ENCODE measurements at regions not wholly inside any gene's neighbourhood (a gene's known extent, or its start where the extent isn't known, plus 50 kb on each side); places are given as distances from the start of the nearest gene placed in this dataset.
A peak's percentile ranks its signal among the peaks of the same experiment; 100 is the strongest.
"Not testable (repeated sequence)": the region's sequence is repeated elsewhere in the genome, so short reads cannot be mapped to it uniquely, and the experiment has no call there.

- not testable (repeated sequence) for DNase-seq (ENCODE audit: low spot score)
These were observed 93.2 kb upstream of the RPH3AL start, which contains the start of gene RFLNB for GRCh38 chr17:445839-446238. Gene RFLNB (minus strand): TSS chr17:445939.

- no peak for DNase-seq (ENCODE audit: low spot score)
These were observed 92.4 kb upstream of the RPH3AL start for GRCh38 chr17:444879-445454.

- no peak for DNase-seq (ENCODE audit: low spot score)
These were observed 90.5 kb upstream of the RPH3AL start for GRCh38 chr17:443109-443508.

- DNase-seq (ENCODE audit: low spot score): no peak
These were observed 88.7 kb upstream of the RPH3AL start for GRCh38 chr17:441155-441950.

DNA sequence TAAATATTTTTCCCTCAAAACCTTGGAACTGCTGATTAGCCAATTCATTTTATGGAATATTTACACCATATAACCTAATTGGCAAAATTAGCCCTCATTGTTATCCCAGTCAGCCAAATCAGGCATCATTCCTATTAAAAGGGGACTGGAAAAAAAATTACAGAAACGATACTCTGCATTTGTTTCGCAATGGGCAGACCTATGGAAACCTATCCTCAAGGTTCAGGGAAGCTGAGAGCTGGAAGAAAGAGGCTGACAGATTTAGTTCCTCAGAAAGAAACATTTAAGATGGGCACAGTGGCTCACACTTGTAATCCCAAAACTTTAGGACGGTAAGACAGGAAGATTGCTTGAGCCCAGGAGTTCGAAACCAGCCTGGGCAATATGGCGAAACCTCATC, 85.6 kb upstream of the RPH3AL start:
- DNase-seq (ENCODE audit: low spot score): no peak

DNA sequence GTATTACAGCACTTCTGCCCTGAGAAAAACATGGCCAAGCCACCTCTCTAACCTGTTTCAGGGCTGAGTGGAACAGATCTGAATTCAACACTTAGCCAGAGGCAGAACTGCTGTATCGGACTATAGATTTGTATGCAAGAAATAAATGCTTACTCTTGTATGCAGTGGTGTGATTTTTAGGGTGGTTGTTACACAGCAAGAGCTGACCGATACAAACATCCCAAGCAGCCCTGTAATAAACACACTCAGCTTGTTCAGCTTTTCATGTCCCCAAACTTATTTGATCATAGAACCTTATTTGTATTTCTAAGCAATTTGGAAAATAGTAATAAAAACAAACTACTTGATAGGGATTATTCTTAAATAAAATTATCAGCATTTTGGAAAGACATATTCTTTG, 84.9 kb upstream of the RPH3AL start:
- no peak for DNase-seq (ENCODE audit: low spot score)

DNA sequence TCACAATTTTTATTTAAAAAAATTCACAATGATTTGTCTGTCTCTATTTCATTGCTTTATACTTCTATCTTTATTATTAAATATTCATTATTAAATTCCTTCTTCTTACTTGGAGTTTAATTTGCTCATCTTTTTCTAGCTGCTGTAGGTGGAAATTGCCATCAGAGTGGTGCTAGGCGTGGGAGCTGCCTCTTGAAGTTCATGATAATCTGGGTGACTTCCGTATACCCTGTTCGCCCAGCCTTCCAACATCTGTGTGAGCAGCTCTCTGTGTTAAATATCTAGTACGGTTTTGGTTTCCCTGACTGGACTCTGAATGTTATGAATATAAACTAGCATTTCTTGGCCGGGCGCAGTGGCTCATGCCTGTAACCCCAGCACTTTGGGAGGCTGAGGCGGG, 84.0 kb upstream of the RPH3AL start:
- no peak for DNase-seq (ENCODE audit: low spot score)

GRCh38 chr17:432471-432870, 79.9 kb upstream of the RPH3AL start:
- not testable (repeated sequence) for DNase-seq (ENCODE audit: low spot score)

DNA sequence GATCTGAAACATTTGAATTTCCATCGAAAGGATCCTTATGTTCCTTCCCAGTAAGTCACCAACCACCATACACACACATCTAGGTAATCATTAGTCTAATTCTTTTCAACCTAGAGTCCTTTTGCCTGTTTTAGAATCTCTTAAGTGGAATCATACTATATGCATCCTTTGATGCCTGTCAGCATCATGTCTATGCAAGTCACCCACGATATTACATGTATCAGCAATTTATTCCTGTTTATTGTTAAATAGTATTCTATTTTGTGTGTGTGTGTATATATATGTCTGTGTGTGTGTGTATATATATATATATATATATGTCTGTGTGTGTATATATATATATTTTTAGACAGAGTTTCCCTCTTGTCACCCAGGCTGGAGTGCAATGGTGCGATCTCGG, 78.9 kb upstream of the RPH3AL start:
- no peak for DNase-seq (ENCODE audit: low spot score)

- no peak for DNase-seq (ENCODE audit: low spot score)
These were observed 77.0 kb upstream of the RPH3AL start for GRCh38 chr17:429589-429988.

DNA sequence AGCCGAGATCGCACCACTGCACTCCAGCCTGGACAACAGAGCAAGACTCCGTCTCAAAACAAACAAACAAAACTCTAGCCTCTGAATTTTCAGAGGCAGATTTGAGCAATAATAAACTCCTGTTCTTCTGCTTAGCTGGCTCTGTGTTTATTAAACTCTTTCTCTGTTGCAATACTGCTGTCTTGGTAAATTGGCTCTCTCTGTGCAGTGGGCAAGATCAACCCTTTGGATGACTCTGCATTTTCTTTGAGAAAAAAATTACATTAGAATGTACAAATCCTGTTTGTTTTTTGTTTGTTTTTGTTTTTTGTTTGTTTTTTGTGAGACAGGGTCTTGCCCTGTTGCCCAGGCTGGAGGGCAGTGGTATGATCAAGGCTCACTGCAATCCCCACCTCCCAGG, 75.8 kb upstream of the RPH3AL start:
- no peak for DNase-seq (ENCODE audit: low spot score)

- DNase-seq (ENCODE audit: low spot score): no peak
These were observed 75.3 kb upstream of the RPH3AL start for GRCh38 chr17:427891-428290.

DNA sequence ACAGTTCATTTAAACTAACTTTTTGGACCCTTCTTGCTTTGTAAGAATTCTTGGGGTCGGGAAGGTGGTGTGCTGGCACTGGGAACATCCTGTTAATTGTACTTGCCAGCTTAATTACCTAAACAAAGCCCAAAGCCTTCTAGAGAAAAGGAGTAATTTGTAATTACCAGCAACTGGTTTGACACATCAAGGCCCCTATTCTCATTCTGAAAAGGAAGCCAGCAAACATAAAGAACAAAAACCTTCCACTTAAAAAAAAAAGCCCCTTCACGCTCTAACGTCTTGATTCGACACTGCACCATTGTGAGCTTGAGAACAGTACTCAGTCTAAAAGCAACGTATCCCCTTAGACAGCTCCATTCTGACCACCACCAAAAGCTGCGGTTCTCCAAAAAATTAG, 74.7 kb upstream of the RPH3AL start:
- DNase-seq (ENCODE audit: low spot score): no peak

GRCh38 chr17:422196-422930, 69.8 kb upstream of the RPH3AL start:
- DNase-seq (ENCODE audit: low spot score): no peak

- DNase-seq (ENCODE audit: low spot score): no peak
These were observed 68.0 kb upstream of the RPH3AL start for GRCh38 chr17:420479-421175.

GRCh38 chr17:419073-419735, 66.6 kb upstream of the RPH3AL start:
- peak; percentile 37 for DNase-seq (ENCODE audit: low spot score)

- peak; percentile 57 for DNase-seq (ENCODE audit: low spot score)
These were observed 65.8 kb upstream of the RPH3AL start for GRCh38 chr17:418421-418751.

GRCh38 chr17:417691-418420, 65.2 kb upstream of the RPH3AL start:
- no peak for DNase-seq (ENCODE audit: low spot score)

DNA sequence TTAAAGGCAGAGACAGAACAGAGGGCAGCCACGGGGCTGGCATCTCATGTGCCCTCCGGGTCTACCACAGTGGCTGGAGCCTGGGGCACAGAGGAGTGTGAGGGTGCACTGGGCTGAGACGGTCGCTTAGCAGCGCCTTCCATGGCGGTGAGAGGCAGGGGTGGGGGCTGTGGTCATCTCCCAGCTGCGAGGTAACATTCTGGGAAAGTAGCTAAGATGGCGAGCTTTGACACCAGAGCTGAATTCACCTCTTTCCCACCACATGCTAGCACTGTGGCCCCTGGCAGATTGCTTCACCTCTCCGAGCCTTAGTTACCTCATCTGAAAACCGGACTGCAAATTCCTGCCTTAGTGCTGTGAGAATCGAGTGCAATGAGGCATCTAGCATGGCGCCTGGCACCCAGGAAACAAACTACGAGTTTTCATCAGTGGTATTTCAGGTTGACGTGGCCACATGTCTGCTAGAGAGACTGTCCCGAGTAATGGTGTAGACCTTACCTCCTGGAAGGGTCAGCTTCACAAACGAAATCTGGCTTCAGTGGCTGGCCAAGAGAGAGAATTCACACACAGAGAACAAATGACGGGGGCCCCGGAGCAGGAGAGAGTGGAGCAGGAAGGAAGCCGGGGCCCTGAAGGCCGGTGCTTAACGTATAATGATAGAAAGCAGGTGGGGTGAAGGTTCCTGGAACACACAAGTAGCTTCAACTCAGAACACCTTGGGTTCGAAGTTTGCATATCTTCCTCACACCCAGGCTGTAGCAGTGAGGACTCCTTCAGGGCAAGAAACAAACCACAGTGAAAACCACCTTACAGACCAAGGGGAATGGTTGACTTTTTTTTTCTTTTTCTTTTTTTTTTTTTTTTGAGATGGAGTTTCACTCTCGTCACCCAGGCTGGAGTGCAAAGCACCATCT, 63.9 kb upstream of the RPH3AL start:
- peak; percentile 72 for DNase-seq (ENCODE audit: low spot score)

GRCh38 chr17:413706-414380, 61.2 kb upstream of the RPH3AL start:
- peak; percentile 9 for DNase-seq (ENCODE audit: low spot score)

Data from CD4-positive, alpha-beta T cell treated with Interleukin-15 for 4 hours (primary cell).